HG03196 (cell line): ENCODE measurements at regions not wholly inside any gene's neighbourhood (a gene's known extent, or its start where the extent isn't known, plus 50 kb on each side); places are given as distances from the start of the nearest gene placed in this dataset.
"Not testable (repeated sequence)": the region's sequence is repeated elsewhere in the genome, so short reads cannot be mapped to it uniquely, and the experiment has no call there.

Experiments used
- ATAC-seq: cut with Tn5 transposase; IDR thresholded peaks from one replicate; pipeline ENCODE4 v1.9.1; 2021; ENCODE audit not compliant: unreplicated experiment

DNA sequence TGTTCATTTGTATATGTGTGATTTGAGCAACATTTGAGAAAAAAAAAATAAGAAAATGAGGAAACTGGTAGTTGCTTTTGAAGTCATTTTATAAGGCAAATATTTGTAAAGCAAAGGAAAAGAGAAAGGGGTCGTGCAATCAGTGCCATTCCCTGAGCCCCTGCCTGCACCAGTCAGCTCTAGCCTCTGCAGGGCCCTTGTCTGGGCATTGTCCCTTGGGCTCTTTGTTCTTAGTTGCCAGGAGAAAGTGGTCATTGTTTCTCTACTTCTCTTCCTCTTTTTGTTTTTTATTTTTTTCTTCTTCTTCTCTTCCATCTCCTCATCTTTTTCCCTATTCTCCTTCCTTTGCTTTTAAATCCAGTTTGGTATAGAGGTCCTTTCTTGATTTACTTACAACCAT, 175.3 kb upstream of the CREB1 start:
- no peak for ATAC-seq

DNA sequence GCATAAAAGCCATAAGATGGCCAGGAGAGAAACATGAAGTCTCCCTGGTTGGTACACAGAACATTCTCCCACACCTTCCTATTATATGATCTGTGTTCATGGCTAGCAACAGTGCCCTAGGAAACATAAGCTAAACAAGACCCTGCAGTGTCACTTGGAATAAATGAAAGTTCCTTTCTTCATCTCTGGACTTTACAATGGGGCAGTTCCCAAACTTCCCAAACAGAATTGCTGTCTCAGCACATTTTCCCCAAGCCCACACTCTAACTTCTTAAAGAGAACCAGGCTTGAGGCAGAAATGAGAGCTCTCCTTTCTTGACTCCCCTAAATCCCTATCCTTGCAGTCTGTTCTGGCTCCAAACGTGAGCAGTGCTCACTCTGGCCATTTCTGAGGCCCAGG, 173.2 kb upstream of the CREB1 start:
- no peak for ATAC-seq

DNA sequence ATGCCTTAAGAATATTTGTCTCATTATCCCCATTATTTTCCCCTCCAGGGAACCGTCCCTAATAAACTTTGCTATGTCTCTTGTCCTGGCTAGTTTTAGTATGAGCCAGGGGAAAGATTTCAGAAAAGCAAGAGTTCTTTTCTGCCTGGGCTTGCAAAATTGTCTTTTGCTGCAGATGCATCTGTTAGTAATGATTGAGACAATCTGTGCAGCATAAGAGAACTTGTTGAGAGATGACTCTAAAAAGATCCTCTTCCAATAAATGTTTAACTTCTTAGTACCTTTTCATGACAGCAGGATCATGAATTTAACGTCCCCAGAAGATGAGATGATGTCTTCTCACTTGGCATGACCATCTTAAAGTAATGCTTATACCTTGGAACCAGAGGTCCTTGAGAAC, 172.5 kb upstream of the CREB1 start:
- no peak for ATAC-seq

DNA sequence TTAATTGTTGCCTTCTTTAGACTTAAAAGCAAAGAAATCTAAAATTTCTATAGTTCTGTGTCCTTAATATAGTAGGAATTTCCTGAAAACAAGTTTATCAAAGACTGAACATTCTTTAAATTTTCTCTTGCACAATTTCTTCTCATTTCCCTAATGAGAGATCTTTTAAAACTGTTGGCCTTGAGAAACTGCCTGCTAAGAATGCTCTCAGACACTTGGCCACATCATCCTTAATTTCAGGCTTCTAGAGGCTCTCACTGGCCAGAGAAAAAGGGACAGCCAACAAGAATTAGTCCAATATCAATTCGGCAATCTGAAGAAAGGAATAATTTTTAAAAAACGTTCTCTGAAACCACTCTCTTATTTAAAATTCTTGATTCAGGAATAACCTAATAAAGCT, 167.0 kb upstream of the CREB1 start:
- ATAC-seq = no peak

DNA sequence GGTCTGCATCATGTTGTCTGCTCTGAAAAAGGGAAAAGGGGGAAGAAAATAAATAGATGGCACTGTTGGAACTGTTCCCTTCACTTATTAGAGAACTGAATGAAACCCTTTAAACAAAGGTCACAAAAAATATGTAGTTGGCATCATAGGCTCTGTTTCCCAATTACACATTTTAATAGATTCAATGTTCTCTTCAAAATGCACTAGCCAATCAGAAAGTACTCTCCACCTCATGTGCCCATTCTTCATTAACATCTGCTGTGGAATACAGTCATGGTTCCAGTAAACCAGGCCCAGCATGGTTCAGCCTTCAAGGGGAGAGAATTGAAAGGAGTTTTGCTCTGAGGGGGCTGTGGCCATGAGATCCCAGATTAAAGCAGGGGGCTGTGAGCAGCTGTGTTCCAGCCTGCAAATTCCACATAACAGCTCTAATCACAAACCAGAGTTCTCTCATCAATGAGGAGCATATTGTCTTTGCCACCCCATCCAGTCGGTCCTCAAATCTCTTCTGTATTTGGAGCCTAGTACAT, 165.9 kb upstream of the CREB1 start:
- ATAC-seq = no peak

DNA sequence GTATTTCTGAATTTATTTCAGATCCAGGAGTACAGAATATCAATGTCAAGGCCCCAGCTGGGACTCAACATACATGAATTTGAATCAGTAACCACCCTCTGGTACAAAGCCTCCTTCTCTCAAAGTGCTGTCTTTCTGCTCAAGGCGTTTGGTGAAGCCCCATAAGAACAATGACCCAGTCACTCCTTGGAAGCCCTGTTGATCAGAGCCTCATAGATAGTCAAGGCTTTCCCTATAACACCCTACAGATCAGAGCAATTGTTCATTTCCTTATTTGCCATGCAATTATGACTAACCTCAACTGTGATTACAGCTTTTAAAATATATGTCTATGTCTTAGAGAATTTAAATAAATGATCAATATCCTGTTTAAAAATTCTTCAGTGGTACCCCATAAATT, 159.1 kb upstream of the CREB1 start:
- ATAC-seq = no peak

DNA sequence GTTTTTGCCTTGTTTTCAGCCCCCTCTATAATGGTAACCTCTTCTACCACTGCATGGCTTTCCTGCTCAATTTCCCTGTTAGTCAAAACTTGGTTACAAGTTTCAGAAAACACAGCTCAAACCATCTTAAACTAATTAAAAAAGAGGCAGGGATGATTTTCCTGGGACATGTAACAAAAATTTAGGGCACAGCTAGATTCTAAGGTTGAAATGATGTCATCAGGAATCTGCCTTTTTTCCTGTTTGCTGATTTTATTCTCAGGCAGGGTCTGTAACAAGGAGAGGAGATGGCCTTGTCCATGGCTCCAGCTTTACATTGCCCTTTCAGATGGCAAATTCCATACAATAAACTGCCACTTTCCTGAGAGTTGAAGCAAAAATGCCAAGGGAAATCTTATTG, 157.9 kb upstream of the CREB1 start:
- no peak for ATAC-seq

DNA sequence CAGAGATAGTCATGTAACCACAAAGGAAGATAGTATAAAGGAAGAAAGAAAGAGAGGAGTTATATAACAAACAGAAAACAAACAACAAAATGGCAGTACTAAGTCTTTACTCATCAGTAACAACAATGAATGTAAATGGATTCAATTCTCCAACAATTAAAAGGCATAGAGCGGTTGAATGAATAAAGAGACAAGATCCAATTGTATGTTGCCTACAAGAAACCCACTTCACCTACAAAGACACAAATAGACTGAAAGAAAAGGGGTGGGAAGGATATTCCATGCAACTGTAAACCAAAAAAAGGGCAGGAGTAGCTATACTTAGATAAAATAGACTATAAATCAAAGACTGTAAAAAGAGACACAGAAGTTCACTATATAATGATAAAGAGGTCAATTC, 157.3 kb upstream of the CREB1 start:
- ATAC-seq = no peak

DNA sequence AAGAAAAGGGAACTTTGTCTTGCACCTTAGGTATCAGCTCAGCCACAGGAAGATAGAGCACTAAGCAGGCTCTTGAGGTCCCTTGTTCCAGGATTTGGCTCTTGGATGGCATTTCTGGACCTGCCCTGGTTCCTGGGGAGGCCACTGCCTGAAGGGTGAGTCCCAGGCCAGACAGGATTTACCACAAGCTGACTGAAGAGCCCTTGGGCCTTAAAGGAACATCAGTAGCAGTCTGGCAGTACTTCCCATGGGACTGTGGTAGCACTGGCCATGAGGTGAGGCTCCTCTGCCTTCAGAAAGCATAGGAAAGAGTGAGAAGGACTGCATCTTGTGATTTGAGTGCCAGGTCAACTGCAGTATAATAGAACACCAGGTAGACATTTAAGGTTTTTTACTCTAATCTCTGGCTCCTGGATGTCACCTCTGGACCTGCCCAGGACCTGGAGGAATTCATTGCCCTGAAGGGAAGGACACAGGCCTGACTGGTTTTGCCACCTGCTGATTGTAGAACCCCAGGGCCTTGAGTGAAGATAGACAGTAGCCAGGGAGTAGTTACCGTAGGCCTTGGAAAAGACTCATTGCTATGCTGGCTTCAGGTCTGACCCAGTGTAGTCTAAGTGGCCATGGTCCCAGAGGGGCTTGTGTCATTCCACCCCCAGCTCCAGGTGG, 154.4 kb upstream of the CREB1 start:
- ATAC-seq = no peak

DNA sequence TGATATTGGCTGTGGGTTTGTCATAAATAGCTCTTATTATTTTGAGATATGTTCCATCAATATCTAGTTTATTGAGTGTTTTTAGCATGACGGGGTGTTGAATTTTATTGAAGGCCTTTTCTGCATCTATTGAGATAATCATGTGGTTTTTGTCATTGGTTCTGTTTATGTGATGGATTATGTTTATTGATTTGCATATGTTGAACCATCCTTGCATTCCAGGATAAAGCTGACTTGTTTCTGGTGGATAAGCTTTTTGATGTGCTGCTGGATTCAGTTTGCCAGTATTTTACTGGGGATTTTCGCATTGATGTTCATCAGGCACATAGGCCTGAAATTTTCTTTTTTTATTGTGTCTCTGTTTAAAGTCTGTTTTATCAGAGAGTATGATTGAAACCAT, 151.1 kb upstream of the CREB1 start:
- ATAC-seq = not testable (repeated sequence)

DNA sequence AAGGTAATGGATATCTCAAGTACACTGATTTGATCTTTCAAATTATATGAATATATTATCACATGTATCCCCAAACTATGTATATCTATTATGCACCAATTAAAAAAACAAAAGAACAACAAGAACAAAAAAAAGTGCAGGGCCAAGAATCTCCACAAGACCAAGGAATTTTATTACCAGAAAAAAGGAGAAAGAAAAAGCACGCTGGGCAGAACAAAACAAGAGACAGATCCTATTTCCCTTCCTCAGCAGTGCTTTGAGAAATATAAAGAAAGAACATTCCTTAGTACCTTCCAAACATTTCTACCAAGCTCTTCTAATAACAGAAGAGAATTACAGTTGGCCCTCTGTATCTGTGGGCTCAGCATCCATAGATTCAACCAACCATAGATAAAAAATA, 144.7 kb upstream of the CREB1 start:
- no peak for ATAC-seq

DNA sequence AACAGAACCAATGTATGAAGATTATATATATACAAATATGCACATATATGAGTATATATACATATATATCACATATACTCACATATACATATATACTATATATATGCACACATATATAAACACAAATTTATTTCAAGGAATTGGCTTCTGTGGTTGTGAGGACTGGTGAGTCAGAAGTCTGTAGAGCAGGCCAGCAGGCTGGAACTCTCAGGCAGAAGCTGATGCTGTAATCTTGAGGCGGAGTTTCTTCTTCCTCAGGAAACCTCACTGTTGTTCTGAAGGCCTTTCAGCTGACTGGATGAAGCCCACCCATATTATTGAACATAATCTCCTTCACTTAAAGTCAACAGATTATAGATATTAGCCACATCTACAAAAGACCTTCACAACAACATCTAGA, 143.9 kb upstream of the CREB1 start:
- ATAC-seq = no peak

DNA sequence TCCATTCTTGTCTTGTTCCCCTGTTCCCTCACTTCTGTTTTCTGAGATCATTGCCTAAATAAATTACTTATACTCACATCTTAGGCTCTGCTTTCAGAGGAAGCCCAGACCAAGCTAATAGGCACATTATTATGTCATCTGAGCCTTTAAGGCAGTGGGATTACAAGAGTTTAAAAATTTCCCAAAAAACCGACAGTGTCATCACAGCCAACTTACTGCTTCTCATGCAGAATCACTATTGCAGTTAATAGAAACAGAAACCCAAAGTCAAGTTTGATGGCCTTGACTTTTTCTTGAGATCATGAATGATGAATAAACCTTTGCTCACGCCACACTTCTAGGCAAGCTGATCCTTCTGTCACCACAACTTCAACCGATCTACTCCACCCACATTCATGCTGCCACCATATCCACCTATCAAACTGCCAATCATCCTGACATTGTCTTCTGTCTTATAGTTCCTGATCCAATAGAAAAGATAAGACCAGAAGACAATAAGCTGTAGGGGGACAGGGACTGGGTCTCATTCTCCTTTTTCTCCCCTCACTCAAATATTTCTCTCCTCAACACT, 142.7 kb upstream of the CREB1 start:
- ATAC-seq = no peak

DNA sequence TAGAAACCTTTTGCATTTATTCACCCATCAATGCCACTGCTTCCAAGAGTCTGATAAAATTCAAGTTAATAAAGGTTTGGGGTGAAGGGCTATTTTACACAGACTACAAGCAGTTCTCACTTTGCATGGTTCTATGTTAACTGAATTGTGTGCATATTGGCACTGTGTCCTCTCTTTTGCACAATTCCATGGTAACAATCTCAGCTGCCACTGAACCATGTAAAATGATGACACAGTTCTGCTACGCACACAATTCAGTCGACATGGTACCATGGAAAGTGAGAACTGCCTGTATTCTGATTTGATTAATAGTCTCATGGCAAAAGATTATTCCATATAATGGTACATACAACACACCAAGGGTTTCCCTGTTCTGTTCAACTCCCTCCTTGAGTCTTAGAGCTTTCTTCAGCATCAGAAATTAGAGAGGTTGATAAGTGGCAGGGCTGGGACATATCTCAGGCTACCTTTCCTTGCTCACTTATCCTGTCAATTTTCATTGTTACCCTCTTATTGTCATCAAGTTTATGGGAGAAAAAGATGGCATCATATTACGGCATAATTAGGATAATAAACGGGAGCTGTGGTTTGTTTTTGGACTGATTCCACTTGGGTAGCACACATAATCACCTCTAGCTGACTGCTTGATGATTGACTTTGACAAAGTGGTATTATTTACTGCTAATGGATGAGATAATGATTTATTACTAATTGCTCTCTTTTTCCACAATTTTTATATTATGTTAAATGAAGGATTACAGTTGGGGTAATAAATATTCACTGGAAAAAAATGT, 139.3 kb upstream of the CREB1 start:
- ATAC-seq = no peak

DNA sequence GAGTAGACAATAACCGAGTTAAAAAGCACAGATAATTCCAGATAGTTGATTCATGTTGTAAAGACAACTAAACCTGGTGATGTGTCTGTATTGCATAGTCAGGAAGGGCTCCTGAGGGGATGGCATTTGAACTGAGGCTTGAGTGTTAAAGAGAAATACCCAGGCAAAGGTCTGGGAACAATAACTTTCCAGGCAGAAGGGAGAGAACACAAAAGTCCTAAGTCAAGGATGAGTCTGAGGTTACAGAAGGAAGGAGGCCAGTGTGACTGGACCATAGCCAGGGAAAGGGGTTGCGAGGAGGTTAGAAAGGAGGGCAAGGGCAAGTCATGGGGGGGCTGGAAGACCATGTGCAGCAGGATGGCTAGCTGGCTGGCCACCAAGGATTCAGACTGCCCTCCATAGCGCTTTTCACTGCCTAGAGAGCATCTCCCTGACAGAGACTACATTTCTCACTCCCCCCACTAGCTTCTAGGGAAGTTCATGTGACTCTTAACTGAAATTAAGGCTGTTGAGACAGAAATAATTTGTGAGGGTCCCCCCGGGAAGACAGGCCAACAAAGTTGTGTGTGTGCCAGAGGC, 135.5 kb upstream of the CREB1 start:
- no peak for ATAC-seq

DNA sequence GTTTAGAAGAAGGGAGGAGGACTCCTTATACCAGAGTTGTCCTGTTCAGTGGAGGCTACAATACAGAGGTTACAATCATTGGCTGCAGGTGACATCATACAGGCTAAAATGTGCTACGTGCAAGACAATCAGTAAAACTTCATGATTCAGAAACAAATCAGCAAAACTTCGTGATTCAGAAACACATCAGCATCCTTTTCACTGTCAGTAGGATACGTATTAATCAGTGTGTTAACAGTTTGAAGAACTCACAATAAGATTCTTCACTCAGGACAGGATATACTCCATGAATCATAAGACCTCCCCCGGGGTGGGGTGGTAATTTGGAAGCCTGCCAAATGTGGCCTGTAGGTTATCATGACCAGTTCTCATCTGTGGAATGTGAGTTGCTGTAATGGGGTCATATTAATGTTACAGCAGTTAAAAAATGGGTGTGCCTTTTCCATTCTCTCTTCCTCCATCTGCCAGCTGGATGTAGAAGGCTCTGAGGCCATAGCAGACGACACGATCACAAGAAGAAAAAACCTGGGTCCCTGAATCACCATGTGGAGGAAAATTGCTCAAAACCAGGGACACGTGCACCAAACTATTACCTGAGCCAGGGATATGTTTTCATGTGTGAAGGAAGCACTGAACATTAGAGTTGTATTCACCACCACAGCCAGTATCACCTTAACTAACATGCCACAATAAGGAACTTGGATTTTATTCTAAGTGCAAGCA, 134.8 kb upstream of the CREB1 start:
- ATAC-seq = no peak

DNA sequence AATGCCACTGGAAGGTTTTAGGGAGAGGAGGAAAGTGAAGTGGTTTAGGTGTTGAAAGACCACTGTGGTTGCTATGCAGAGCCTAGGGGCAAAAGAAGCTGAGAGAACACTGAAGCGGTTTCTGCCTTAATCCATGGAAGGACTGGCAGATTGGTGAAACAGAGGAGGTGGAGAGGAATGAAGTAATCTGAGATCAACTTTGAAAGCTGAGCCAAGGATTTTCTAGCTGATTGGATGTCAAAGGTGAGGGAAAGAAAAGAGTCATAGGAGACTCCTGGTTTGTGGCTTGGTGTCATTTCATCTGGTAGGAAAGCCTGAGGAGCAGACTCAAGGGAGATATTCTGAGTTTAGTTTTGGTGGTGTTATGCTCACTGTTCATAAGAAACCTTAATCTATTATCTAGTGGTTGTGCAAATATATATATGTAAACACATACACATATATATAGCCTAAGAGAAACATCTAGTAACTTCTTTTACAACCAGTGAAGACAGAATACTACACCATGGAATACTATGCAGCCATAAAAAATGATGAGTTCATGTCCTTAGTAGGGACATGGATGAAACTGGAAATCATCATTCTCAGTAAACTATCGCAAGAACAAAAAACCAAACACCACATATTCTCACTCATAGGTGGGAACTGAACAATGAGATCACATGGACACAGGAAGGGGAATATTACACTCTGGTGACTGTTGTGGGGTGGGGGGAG, 134.1 kb upstream of the CREB1 start:
- no peak for ATAC-seq

DNA sequence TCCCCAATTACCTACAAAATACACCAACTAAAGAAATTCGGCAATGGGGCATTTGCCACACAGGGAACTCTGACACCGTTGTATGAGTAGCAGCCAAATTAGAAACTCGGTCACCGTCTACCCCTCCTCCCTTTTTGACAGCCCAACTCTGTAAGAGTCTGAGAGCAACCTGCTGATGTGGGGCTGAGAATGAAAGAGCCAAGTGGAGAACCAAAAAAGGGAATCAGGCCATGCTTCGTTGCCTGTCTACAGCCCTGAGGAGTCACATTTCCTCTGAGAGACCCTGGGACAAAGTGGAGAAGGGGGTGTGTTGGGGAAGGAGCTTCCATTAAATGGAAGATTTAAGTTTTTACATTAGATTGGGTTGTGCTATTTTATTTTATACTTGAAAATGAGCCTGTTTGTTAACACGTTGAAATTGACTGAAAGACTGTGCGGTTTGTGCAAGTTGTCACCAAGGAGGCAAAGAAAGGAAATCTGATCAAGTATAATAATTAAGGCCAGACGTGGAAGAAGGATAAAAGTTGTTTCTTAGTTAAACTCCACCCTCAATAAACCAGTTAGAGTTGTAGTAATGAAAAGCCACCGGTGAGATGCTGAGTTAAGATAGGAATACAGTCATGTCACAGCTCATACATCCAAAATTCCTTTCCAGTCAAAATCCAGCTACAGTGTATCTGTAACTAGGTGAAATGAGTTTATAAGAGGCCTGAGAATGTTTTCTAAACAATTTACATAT, 131.7 kb upstream of the CREB1 start:
- no peak for ATAC-seq

DNA sequence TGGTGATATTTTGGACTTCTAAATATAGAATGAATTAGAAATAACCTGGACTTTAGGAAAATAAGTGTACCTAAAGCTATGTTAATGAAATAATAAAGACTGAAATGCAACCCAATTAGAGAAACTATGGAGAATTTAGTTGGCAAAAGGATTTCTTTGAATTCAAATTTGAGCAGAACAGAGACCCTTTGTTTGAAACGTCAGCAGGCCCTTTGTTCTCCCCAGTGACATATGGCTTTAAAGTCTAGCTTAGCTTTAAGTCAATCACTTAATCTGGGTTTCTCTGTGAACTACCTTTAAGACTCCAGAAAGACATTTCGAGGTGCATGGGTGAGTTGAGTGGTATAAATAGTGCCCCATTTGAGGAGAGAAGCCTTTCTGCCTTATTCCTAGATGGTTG, 130.5 kb upstream of the CREB1 start:
- ATAC-seq = no peak

DNA sequence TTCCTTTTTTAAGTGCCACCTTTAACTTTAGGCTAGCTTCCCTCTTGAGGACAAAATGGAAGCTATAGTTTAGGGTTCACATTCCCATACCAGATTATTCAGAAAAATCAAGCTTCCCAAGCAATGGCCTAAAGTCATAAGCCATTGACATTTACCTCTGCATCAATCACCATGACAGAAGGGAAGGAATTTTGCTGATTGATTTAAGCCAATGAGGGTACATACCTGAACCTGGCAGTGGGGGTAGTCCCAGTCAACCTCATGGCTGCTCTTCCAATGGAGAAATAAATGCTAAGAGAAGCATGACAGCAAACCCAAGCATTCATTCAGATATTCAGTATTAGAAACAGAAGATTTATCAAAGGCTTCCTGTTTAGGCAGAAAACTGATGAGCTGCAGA, 128.4 kb upstream of the CREB1 start:
- ATAC-seq = no peak
